GM12872 (cell line): ENCODE measurements at regions not wholly inside any gene's neighbourhood (a gene's known extent, or its start where the extent isn't known, plus 50 kb on each side); places are given as distances from the start of the nearest gene placed in this dataset.

Experiments
- TF ChIP-seq, protein P1 (sequence below): IDR thresholded peaks from 3 replicates; pipeline ENCODE4 v1.5.1; 2011; ENCODE audit warnings: low read depth, mild to moderate bottlenecking, low read length, moderate library complexity; ENCODE audit not compliant: insufficient read depth

DNA sequence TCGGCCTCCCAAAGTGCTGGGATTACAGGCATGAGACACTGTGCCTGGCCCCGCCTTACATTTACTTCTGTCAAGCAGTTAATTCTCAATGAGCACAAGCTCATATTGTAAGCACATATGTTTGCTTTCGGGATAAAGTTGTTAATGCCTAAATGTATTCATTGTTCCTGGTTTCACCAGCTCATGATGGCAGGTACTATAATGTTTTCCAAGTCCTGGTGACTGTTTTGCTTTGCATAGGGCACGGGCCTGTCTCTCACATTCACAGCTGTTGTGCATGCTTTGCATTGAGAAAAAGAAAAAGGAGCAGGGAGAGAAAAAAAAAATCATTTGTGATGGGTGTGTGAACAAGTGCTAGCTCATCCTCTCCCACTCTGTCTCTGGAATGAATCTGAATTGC, 661.2 kb upstream of the TENM3 start:
- TF ChIP-seq, protein P1, sequence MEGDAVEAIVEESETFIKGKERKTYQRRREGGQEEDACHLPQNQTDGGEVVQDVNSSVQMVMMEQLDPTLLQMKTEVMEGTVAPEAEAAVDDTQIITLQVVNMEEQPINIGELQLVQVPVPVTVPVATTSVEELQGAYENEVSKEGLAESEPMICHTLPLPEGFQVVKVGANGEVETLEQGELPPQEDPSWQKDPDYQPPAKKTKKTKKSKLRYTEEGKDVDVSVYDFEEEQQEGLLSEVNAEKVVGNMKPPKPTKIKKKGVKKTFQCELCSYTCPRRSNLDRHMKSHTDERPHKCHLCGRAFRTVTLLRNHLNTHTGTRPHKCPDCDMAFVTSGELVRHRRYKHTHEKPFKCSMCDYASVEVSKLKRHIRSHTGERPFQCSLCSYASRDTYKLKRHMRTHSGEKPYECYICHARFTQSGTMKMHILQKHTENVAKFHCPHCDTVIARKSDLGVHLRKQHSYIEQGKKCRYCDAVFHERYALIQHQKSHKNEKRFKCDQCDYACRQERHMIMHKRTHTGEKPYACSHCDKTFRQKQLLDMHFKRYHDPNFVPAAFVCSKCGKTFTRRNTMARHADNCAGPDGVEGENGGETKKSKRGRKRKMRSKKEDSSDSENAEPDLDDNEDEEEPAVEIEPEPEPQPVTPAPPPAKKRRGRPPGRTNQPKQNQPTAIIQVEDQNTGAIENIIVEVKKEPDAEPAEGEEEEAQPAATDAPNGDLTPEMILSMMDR, result no peak

DNA sequence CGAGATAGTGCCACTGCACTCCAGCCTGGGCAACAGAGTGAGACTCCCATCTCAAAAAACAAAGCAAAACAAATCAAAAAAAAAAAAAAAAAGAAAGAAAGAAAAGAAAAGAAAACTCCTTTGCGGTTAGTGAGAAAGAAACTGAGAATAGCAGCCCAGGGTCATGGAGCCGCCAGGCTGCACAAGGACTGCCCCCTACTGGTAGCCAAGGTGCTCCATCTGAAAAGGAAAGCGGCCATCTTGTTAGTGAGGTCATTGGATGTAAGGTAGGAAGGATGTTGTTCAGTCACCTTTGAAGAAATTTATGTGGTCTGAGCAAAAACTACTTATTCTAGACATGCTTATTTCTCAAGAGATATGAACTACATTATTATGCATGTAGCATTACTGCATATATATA, 660.6 kb upstream of the TENM3 start:
- TF ChIP-seq, protein P1, result peak; percentile 31; the same call in 1 of the 3 replicates

DNA sequence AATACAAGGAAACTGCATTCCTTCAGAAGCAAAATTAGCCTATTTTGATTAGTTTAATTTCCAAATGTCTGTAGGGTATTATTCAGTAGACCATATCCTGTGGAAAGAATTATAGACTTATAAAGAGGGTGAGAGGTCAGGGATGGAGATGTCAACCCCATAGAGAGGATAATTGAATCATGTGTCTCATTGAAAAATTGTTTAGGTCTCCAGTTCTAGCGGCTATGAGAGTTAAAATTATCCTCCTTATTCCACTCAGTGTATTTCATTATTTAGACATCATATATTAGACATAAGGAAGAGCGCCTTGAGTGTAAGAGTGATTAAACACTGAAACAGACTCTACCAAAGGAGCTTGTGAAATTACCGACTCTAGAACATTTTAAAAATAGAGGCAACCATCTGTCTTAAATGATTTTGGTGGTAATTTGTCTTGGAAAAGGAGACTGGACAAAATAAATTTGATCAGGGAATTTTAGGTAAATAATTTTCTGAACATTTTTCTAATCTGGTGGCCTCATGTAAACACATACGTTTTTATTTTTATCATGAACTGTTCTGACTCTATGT, 654.4 kb upstream of the TENM3 start:
- TF ChIP-seq, protein P1, result no peak

DNA sequence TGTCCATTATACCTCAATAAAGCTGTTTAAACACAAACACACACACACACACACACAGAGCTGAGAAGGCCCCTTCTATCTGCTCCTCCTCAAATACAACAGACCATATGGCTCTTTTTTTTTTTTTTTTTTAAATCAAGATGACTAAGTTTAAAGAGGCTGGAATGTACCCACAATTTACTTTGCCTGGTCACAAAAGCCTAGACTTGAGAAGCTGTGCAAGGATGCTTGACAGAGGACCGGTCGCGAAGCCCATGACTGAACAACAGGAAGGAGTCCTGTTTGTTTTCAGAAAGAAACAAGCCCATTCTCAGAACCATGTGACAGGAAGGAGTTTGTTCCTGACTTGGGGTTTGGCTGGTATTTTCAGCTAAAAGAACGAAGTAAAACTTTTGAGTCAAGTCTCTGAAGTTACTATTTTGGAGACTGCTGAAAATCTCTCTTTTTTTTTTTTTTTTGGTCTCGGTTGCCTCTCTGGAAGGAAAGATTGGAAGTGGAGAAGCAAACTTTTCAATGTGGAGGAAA, 650.9 kb upstream of the TENM3 start:
- TF ChIP-seq, protein P1, result no peak

DNA sequence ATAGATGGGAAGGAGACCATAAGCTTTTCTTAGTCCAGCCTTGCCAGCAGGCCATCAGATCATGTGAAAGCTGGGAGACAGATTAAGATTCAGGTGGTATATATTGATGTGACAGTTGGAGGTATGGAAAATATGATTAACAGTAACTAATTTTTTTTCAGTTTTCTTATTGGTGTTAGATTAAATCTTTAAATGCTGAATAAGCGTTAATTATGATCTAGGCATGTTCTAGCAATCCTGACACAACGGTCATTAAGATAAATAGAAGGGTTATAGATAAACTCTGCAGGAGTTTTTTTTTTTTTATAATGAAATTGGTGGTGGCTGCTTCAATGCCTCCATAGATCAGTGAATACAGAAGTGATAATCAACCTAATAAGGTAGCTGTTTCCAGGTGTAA, 649.5 kb upstream of the TENM3 start:
- TF ChIP-seq, protein P1, result no peak

DNA sequence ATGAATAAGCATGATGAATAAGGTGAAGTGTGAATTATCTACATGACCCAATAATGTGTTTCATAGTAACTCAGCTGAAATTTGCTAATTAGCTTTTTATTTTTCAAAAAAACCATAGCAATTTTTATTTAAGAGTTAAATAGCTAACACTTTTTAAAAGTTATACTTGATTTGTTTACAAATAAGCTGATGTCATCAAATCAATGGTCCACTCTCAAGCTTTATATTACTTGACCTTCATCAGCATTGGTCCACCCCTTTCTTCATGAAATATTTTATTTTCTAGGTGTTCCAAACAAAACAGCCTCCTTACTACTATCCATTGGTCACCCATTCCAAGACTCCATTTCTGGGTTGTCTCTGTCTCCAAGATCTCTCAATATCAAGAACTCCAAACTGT, 649.0 kb upstream of the TENM3 start:
- TF ChIP-seq, protein P1, result no peak

DNA sequence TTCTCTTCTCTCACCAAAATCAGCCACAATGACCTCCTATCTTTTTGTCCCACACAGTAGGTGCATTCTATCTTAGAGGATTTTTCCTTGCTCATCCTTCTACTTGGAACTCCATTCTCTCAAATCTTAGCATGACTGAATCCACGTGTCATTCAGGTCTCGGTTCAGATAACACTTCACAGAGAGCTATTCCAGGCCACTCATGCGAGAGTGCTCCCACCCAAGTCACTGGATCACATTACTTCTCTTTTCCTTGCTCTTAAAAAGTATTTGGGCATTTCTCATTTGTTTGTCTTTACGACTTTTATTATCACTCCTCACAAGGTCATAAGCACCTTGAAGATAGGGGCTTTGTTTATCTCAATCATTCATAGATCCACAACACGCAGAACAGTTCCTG, 647.5 kb upstream of the TENM3 start:
- TF ChIP-seq, protein P1, result no peak
